Psoas muscle (tissue), 7 donors: ENCODE measurements at regions not wholly inside any gene's neighbourhood (a gene's known extent, or its start where the extent isn't known, plus 50 kb on each side); places are given as distances from the start of the nearest gene placed in this dataset.

Experiments
- ATAC-seq, 4 donors: fragments of 200-7000 bp; cut with Tn5 transposase; one replicate each; pipeline ENCODE4 v1.9.1; 2020; ENCODE audit warnings: moderate library complexity in 3 of 4, mild to moderate bottlenecking in 2 of 4
- DNase-seq, 2 donors: peaks; one replicate each; pipeline ENCODE4 v3.0.0-alpha.2; 2020
- H3K27ac ChIP-seq: fragments of 200-600 bp; one replicate; pipeline ENCODE4 v1.8.0; 2022
- H3K27me3 ChIP-seq, 3 donors: fragments of 200-600 bp in 1 of 3; one replicate each; pipeline versions ENCODE4 v1.6.1 to v1.8.0; 2013 to 2022; ENCODE audit warnings: low read length in 2 of 3, mild to moderate bottlenecking in 2 of 3, moderate library complexity in 1 of 3; ENCODE audit not compliant: insufficient read depth in 3 of 3
- H3K36me3 ChIP-seq, 2 donors: fragments of 200-600 bp in 1 of 2; one replicate each; pipeline versions ENCODE4 v1.6.1 to v1.8.0; 2013 to 2022; ENCODE audit warnings: low read depth in 1 of 2, mild to moderate bottlenecking in 1 of 2, moderate library complexity in 1 of 2; ENCODE audit not compliant: insufficient read depth in 1 of 2
- H3K4me1 ChIP-seq: fragments of 200-600 bp; one replicate; pipeline ENCODE4 v1.8.0; 2022
- H3K4me3 ChIP-seq: fragments of 200-600 bp; one replicate; pipeline ENCODE4 v1.8.0; 2022; ENCODE audit warnings: mild to moderate bottlenecking
- H3K9me3 ChIP-seq: fragments of 200-600 bp; one replicate; pipeline ENCODE4 v1.8.0; 2022
- CTCF ChIP-seq: fragments of 200-600 bp; IDR thresholded peaks from one replicate; pipeline ENCODE4 v1.8.0; 2022; ENCODE audit warnings: antibody characterized with exemption
- WGBS, 3 donors: extraction: QIAGEN DNeasy Blood & Tissue Kit; methylation state at CpG; one replicate each; pipeline versions ENCODE4 v1.1.6 to v1.1.7; 2013; 5-methylcytosine and 5-hydroxymethylcytosine counted together
- intact Hi-C, 2 donors: fragments of 100-400 bp; cut with DNase I; formaldehyde crosslinking; loops; one replicate each; pipeline versions ENCODE4 v1.11.0 to v1.14.2; 2022
- donor health status: healthy with polysubstance abuse.
- donor health status: DM: no; HTN: no; CAD: no; lungs with moderate emphysema.
- donor health status: Bipolar disorder and iron deficiency.
- donor health status: healthy.
- donor health status: DM: yes; HTN: yes; CAD: no.
- donor health status: DM: no; HTN: no; CAD: no.
- donor health status: DM: yes; HTN: yes; CAD: no.

GRCh38 chr10:20963721-20964595, 66.8 kb upstream of the NEBL start:
- no peak overlapping the region for H3K27ac ChIP-seq
- DNase-seq (no peak), ATAC-seq (no peak)
- no peaks in the 10 kb centered on the region for H3K9me3 ChIP-seq
- 78 to 86% (median 80%) methylated on average over 5 of the region's 5 CpGs for WGBS, 3 donors
- H3K4me3 ChIP-seq = no peak overlapping the region
- intact Hi-C loops = no loop called here
- H3K27me3 ChIP-seq = no peaks in the 10 kb centered on the region
- TF ChIP-seq CTCF = no peak
- no peaks in the 10 kb centered on the region for H3K4me1 ChIP-seq
- H3K36me3 ChIP-seq = no peaks in the 10 kb centered on the region

GRCh38 chr10:20963056-20963455, 65.9 kb upstream of the NEBL start:
- Histone ChIP-seq H3K36me3 (no peaks in the 10 kb centered on the region), H3K4me1 (no peaks in the 10 kb centered on the region), H3K27ac (no peak overlapping the region), H3K9me3 (no peaks in the 10 kb centered on the region), H3K4me3 (no peak overlapping the region), H3K27me3 (no peaks in the 10 kb centered on the region)
- ATAC-seq (no peak), DNase-seq (no peak)
- intact Hi-C loops = no loop called here
- no peak for TF ChIP-seq CTCF
- 63 to 69% (median 68%) methylated on average over 3 of the region's 3 CpGs for WGBS, 3 donors

GRCh38 chr10:20962165-20962564, 65.1 kb upstream of the NEBL start:
- WGBS, 3 donors = 76 to 80% (median 79%) methylated on average over 3 of the region's 3 CpGs
- TF ChIP-seq CTCF = no peak
- no peak overlapping the region for H3K4me3 ChIP-seq
- H3K27me3 ChIP-seq = no peaks in the 10 kb centered on the region
- DNase-seq (no peak), ATAC-seq (no peak)
- no peaks in the 10 kb centered on the region for H3K9me3 ChIP-seq
- no peak overlapping the region for H3K27ac ChIP-seq
- intact Hi-C loops = no loop called here
- no peaks in the 10 kb centered on the region for H3K36me3 ChIP-seq
- H3K4me1 ChIP-seq = no peaks in the 10 kb centered on the region

- 36 to 48% (median 39%) methylated on average over 1 of the region's 1 CpG for WGBS, 3 donors
- ATAC-seq = no peak
- no peaks in the 10 kb centered on the region for H3K9me3 ChIP-seq
- H3K36me3 ChIP-seq = no peaks in the 10 kb centered on the region
- no peak for TF ChIP-seq CTCF
- no peak for DNase-seq
- intact Hi-C loops = no loop called here
- no peaks in the 10 kb centered on the region for H3K27me3 ChIP-seq
- H3K27ac ChIP-seq = no peak overlapping the region
- no peaks in the 10 kb centered on the region for H3K4me1 ChIP-seq
- no peak overlapping the region for H3K4me3 ChIP-seq
These were observed 62.1 kb upstream of the NEBL start for GRCh38 chr10:20959242-20959641.

GRCh38 chr10:20958764-20959163, 61.7 kb upstream of the NEBL start:
- 67 to 77% (median 70%) methylated on average over 3 of the region's 3 CpGs for WGBS, 3 donors
- ATAC-seq (no peak), DNase-seq (no peak)
- TF ChIP-seq CTCF = no peak
- H3K27ac ChIP-seq = no peak overlapping the region
- no peak overlapping the region for H3K4me3 ChIP-seq
- H3K36me3 ChIP-seq = no peaks in the 10 kb centered on the region
- H3K4me1 ChIP-seq = no peaks in the 10 kb centered on the region
- H3K27me3 ChIP-seq = no peaks in the 10 kb centered on the region
- H3K9me3 ChIP-seq = no peaks in the 10 kb centered on the region
- intact Hi-C loops = no loop called here
